Stimulated activated CD4-positive, alpha-beta T cell treated with anti-CD3 and anti-CD28 coated beads, Interleukin-1b, Interleukin-23, amount 100 ng/mL, for 1 hour (primary cell): ENCODE measurements at regions not wholly inside any gene's neighbourhood (a gene's known extent, or its start where the extent isn't known, plus 50 kb on each side); places are given as distances from the start of the nearest gene placed in this dataset.
"Not testable (repeated sequence)": the region's sequence is repeated elsewhere in the genome, so short reads cannot be mapped to it uniquely, and the experiment has no call there.

Source experiments
- DNase-seq, 2 donors: peaks; one replicate each; pipeline ENCODE4 v3.0.0-alpha.2; 2020; ENCODE audit warnings: low read depth in 2 of 2

GRCh38 chr18:961644-962355, 57.1 kb downstream of the ADCYAP1 start:
- DNase-seq = peak in 1 of 2 donors; percentile 19

- no peak for DNase-seq
Measured at GRCh38 chr18:963276-963675, 58.6 kb downstream of the ADCYAP1 start.

DNA sequence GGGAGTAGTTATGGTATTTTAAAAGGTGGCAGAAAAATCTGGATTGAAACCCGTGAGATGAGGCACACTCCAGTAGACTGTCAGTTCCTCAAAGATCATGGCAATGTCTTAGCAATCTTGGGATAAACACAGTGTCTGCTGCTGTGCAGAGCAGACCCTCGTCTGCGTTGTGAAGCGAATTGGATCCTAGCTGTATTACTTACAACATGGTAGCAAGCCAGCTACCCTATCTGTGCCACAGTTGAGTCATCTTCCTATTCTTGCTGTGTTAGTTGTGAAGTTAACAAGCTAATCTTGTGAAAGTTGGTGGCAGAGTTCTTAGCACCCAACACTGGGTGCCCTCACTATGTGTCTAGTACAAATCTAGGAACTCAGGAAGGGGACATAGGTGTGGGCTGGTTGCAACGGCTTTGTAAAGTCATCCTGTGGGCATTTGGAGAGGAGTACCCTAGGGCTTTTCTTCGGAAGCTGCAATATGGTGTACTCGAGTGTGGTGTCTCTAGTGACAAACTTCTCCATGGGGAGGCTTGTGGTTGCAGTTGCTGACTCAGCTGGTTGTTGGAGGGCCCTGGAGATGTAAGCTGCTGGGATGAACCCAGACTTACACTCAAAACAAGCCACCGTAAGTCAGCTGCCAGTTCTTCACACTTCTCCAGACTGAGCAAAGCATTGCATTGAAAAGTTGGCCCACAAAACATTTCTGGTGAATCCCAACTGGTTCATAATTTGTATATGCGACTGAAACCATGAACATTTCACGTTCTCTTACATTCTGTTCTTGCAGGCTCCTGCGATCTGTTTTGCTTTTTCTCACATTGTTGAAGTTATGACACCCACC, 61.5 kb downstream of the ADCYAP1 start:
- no peak for DNase-seq

- no peak for DNase-seq
Measured at GRCh38 chr18:966759-967576, 62.3 kb downstream of the ADCYAP1 start.

- DNase-seq = not testable (repeated sequence)
Measured at GRCh38 chr18:968910-969309, 64.2 kb downstream of the ADCYAP1 start.

GRCh38 chr18:969311-969710, 64.6 kb downstream of the ADCYAP1 start:
- DNase-seq = not testable (repeated sequence)

GRCh38 chr18:974606-975005, 69.9 kb downstream of the ADCYAP1 start:
- not testable (repeated sequence) for DNase-seq

- DNase-seq = not testable (repeated sequence)
Measured at GRCh38 chr18:976393-977128, 71.9 kb downstream of the ADCYAP1 start.

GRCh38 chr18:977327-977726, 72.7 kb downstream of the ADCYAP1 start:
- DNase-seq = not testable (repeated sequence)

- not testable (repeated sequence) for DNase-seq
Measured at GRCh38 chr18:977732-978131, 73.1 kb downstream of the ADCYAP1 start.

DNA sequence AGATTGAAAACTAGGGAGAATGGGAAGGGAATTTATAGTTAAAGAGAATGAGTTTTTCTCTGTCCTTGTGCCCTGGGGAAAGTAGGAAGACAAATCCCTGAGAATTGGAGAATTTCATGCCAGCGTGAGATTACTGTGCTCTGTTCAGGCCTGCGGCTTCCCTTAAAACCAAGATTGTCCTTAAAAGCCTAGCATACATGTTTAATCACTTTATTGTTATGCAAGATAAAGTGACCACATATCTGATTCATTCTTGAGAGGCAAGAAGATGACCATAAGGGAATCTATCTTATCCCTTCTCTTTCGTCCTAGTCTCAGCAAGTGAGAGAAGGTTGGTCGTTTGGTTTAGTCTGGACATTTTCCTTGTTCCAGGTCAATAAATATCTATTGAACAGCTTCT, 75.9 kb downstream of the ADCYAP1 start:
- no peak for DNase-seq

GRCh38 chr18:984004-984403, 79.3 kb downstream of the ADCYAP1 start:
- no peak for DNase-seq

- DNase-seq = no peak
Measured at GRCh38 chr18:985212-985661, 80.6 kb downstream of the ADCYAP1 start.

GRCh38 chr18:986051-986450, 81.4 kb downstream of the ADCYAP1 start:
- DNase-seq = no peak

GRCh38 chr18:986552-986951, 81.9 kb downstream of the ADCYAP1 start:
- DNase-seq = no peak

DNA sequence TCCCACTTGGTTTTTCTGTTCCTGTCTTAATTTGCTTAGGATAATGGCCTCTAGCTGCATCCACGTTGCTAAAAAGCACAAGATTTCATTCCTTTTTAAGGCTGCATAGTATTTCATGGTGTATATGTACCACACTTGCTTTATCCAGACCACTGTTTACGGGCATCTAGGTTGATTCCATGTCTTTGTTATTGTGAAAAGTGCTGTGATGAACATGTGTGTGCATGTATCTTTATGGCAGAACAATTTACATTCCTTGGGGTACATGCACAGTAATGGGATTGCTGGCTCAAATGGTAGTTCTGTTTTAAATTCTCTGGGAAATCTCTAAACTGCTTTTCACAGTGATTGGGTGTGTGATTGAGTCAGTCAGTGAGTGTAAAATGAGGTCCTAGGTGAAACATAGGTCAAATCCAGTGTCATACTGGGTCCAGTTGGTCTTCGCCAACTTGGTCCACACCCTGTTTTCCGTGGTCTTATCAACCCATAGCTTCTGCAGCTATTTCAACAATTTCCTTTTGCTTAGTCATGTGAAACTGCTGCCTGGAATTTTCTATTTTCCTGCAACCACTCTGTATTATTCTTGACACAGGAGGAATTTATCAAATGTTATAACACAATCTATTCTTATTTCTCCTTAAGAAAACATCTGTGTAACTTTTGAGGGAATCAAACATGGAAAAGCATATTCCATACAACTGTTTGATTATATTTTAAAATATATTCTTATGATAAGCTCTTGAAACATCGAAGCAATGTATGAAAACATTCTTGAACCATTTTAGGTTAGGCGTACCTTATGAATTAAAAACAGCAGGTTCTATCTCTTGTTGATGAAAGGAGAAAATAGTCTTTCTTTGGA, 82.9 kb downstream of the ADCYAP1 start:
- DNase-seq = no peak

DNA sequence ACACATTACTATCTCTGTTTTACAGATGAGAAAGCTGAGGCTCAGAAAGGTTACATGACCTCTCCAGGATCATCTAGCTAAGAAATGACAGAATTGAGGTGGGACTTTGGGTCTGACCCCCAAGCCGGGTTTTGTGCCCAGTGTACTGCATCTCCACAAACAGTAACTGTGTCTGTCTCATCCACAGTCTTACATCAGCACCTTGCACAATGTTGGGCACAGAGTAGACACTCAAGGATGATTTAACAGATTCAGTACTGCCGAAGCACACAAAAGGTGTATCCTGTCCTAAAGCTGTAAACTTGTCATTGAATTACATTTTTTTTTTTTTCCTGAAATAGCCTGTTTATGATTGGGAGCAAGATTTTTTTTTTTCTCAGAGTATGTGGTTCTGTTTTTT, 84.8 kb downstream of the ADCYAP1 start:
- DNase-seq = no peak

DNA sequence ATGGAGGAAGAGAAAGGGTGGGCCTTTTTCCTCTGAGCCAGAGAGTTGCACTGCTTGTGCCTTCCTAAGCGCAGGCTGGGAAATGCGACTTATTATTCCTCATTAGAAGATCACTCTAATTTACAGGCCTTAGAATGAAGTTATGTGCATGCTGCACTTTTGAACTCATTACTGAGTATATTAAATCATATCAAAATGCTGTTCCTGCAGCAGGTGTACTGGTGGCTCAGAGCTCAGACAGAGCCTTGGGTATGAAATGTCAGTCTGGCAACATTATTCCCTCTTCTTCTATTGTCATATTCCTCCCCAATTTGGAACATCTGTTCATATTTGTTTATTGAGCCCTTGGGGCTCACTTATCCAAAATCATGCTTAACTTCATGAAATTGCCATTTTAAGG, 85.5 kb downstream of the ADCYAP1 start:
- DNase-seq = no peak

GRCh38 chr18:991441-991840, 86.8 kb downstream of the ADCYAP1 start:
- DNase-seq = no peak

GRCh38 chr18:993560-993959, 88.9 kb downstream of the ADCYAP1 start:
- no peak for DNase-seq
